MM.1S (cell line): ENCODE measurements at regions not wholly inside any gene's neighbourhood (a gene's known extent, or its start where the extent isn't known, plus 50 kb on each side); places are given as distances from the start of the nearest gene placed in this dataset.

ENCODE experiments used
- DNase-seq: peaks from one replicate; pipeline ENCODE4 v3.0.0-alpha.2; 2015
- H2AFZ ChIP-seq: fragments of 300-600 bp; sonication (generic); 2 replicates; pipeline ENCODE4 v1.6.0; 2016; ENCODE audit warnings: antibody characterized with exemption, low read length
- H3F3A ChIP-seq: fragments of 300-600 bp; sonication (generic); 2 replicates; pipeline ENCODE4 v1.6.1; 2016; ENCODE audit warnings: mild to moderate bottlenecking, antibody characterized with exemption, low read length, moderate library complexity, mixed read lengths; ENCODE audit not compliant: insufficient read depth
- H3K27ac ChIP-seq: fragments of 300-600 bp; sonication (generic); 2 replicates; pipeline ENCODE4 v1.5.1; 2016; ENCODE audit warnings: mild to moderate bottlenecking, low read length
- H3K27me3 ChIP-seq: fragments of 300-600 bp; sonication (generic); replicated peaks from 2 replicates; pipeline ENCODE4 v1.6.0; 2016; ENCODE audit warnings: low read length; ENCODE audit not compliant: insufficient read depth
- H3K36me3 ChIP-seq: fragments of 300-600 bp; sonication (generic); replicated peaks from 2 replicates; pipeline ENCODE4 v1.6.1; 2016; ENCODE audit warnings: mild to moderate bottlenecking, low read length, mixed read lengths; ENCODE audit not compliant: insufficient read depth
- H3K4me1 ChIP-seq: fragments of 300-600 bp; sonication (generic); 2 replicates; pipeline ENCODE4 v1.6.1; 2016; ENCODE audit warnings: low read length, mixed read lengths
- H3K4me2 ChIP-seq: fragments of 300-600 bp; sonication (generic); 2 replicates; pipeline ENCODE4 v1.6.0; 2016; ENCODE audit warnings: low read depth, low read length
- H3K4me3 ChIP-seq: fragments of 300-600 bp; sonication (generic); 2 replicates; pipeline ENCODE4 v1.5.1; 2016; ENCODE audit warnings: low read length, mixed read lengths
- H3K79me2 ChIP-seq: fragments of 300-600 bp; sonication (generic); 2 replicates; pipeline ENCODE4 v1.6.1; 2016; ENCODE audit warnings: mixed run types, low read length, mixed read lengths
- H3K9ac ChIP-seq: fragments of 300-600 bp; sonication (generic); 2 replicates; pipeline ENCODE4 v1.6.1; 2016; ENCODE audit warnings: low read length, mixed read lengths
- H3K9me2 ChIP-seq: fragments of 300-600 bp; sonication (generic); replicated peaks from 2 replicates; pipeline ENCODE4 v1.6.1; 2016; ENCODE audit warnings: mild to moderate bottlenecking, low read length, mixed read lengths; ENCODE audit not compliant: insufficient read depth
- H3K9me3 ChIP-seq: fragments of 300-600 bp; sonication (generic); replicated peaks from 2 replicates; pipeline ENCODE4 v1.6.1; 2016; ENCODE audit warnings: mild to moderate bottlenecking, low read length, mixed read lengths; ENCODE audit not compliant: insufficient read depth
- H4K20me1 ChIP-seq: fragments of 300-600 bp; sonication (generic); 2 replicates; pipeline ENCODE4 v1.6.1; 2016; ENCODE audit warnings: mild to moderate bottlenecking, low read length, moderate library complexity, mixed read lengths; ENCODE audit not compliant: insufficient read depth
- EZH2 ChIP-seq: fragments of 300-600 bp; sonication (generic); optimal IDR thresholded peaks from 2 replicates; pipeline ENCODE3; 2017; ENCODE audit warnings: low read depth, mild to moderate bottlenecking, antibody characterized with exemption, low read length, mixed read lengths
- EZH2phosphoT487 ChIP-seq: fragments of 300-600 bp; sonication (generic); IDR thresholded peaks from 2 replicates; pipeline ENCODE4 v1.6.1; 2018; ENCODE audit warnings: antibody characterized with exemption, low read length
- TF ChIP-seq, protein P1 (sequence below): fragments of 300-600 bp; sonication (generic); IDR thresholded peaks from 2 replicates; pipeline ENCODE4 v1.5.1; 2016; ENCODE audit warnings: antibody characterized with exemption, low read length, mixed read lengths

DNA sequence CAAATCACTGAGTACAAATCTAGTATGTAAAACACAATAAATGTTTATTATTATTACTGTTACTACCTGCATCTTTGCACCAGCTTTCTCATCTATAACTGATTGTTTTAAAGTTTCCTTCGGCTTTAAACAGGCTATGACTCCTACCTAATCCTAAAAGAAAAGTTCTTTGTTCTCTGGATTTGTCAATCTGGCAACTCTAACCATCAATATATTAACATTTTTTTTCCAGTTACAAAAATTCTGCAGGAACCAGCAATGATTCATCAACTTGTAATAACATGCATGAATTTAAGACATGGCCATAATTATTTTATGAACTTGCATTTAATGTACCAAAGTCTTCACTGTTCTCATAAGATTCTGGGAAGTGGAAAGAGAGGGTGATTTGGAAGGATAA, 228.5 kb downstream of the PIK3R1 start:
- Histone ChIP-seq H3K9me3 (no peaks in the 10 kb centered on the region), H2AFZ (no peak overlapping the region), H3K79me2 (no peaks in the 10 kb centered on the region), H3K27me3 (no peaks in the 10 kb centered on the region), H3K36me3 (no peaks in the 10 kb centered on the region), H3K27ac (no peak overlapping the region), H3K4me3 (no peak overlapping the region), H3K4me1 (no peaks in the 10 kb centered on the region), H3K9me2 (no peaks in the 10 kb centered on the region), H3K9ac (no peak overlapping the region), H4K20me1 (no peaks in the 10 kb centered on the region), H3K4me2 (no peak overlapping the region), H3F3A (no peaks in the 10 kb centered on the region)
- DNase-seq: no peak
- TF ChIP-seq EZH2: no peak
- TF ChIP-seq, protein P1, sequence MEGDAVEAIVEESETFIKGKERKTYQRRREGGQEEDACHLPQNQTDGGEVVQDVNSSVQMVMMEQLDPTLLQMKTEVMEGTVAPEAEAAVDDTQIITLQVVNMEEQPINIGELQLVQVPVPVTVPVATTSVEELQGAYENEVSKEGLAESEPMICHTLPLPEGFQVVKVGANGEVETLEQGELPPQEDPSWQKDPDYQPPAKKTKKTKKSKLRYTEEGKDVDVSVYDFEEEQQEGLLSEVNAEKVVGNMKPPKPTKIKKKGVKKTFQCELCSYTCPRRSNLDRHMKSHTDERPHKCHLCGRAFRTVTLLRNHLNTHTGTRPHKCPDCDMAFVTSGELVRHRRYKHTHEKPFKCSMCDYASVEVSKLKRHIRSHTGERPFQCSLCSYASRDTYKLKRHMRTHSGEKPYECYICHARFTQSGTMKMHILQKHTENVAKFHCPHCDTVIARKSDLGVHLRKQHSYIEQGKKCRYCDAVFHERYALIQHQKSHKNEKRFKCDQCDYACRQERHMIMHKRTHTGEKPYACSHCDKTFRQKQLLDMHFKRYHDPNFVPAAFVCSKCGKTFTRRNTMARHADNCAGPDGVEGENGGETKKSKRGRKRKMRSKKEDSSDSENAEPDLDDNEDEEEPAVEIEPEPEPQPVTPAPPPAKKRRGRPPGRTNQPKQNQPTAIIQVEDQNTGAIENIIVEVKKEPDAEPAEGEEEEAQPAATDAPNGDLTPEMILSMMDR: no peak
- TF ChIP-seq EZH2phosphoT487: no peak

DNA sequence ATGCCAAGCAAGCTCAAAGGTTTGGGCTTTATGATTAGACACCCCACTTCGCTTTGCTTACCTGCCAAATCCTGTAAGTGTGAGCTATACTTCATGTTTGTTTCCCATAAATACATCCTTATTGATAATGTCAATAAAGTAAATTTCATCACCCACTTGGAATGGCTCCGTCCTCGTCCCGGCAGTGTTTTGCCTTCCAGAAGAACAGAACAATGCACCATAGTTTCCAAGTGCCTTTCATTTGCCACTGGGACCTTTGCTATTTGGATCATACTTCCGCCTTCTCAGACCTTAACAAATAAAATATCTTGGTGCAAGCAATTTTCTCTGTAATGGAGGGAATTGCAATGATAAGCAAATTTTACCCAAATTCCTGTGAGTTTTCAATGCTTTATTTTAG, 229.3 kb downstream of the PIK3R1 start:
- TF ChIP-seq, protein P1: no peak
- TF ChIP-seq EZH2phosphoT487: no peak
- TF ChIP-seq EZH2: no peak
- H4K20me1 ChIP-seq: no peaks in the 10 kb centered on the region
- H3F3A ChIP-seq: no peaks in the 10 kb centered on the region
- no peak overlapping the region for H3K9ac ChIP-seq
- no peaks in the 10 kb centered on the region for H3K4me1 ChIP-seq
- no peaks in the 10 kb centered on the region for H3K79me2 ChIP-seq
- no peaks in the 10 kb centered on the region for H3K36me3 ChIP-seq
- no peaks in the 10 kb centered on the region for H3K27me3 ChIP-seq
- DNase-seq: no peak
- no peak overlapping the region for H3K27ac ChIP-seq
- no peak overlapping the region for H2AFZ ChIP-seq
- H3K4me3 ChIP-seq: no peak overlapping the region
- H3K4me2 ChIP-seq: no peak overlapping the region
- no peaks in the 10 kb centered on the region for H3K9me3 ChIP-seq
- H3K9me2 ChIP-seq: no peaks in the 10 kb centered on the region

- H2AFZ ChIP-seq: no peak overlapping the region
- H3K9ac ChIP-seq: no peak overlapping the region
- no peak overlapping the region for H3K27ac ChIP-seq
- TF ChIP-seq EZH2 (no peak), EZH2phosphoT487 (no peak)
- TF ChIP-seq, protein P1: no peak
- no peaks in the 10 kb centered on the region for H3K9me2 ChIP-seq
- H3K4me2 ChIP-seq: no peak overlapping the region
- H3K9me3 ChIP-seq: no peaks in the 10 kb centered on the region
- no peaks in the 10 kb centered on the region for H3K27me3 ChIP-seq
- H3K36me3 ChIP-seq: no peaks in the 10 kb centered on the region
- no peaks in the 10 kb centered on the region for H3K4me1 ChIP-seq
- H3F3A ChIP-seq: no peaks in the 10 kb centered on the region
- no peak overlapping the region for H3K4me3 ChIP-seq
- no peaks in the 10 kb centered on the region for H4K20me1 ChIP-seq
- no peak for DNase-seq
- no peaks in the 10 kb centered on the region for H3K79me2 ChIP-seq
Measured at GRCh38 chr5:68445257-68446069, 229.9 kb downstream of the PIK3R1 start.
